ENCODE measurements at regions not wholly inside any gene's neighbourhood (a gene's known extent, or its start where the extent isn't known, plus 50 kb on each side); places are given as distances from the start of the nearest gene placed in this dataset.

DNA sequence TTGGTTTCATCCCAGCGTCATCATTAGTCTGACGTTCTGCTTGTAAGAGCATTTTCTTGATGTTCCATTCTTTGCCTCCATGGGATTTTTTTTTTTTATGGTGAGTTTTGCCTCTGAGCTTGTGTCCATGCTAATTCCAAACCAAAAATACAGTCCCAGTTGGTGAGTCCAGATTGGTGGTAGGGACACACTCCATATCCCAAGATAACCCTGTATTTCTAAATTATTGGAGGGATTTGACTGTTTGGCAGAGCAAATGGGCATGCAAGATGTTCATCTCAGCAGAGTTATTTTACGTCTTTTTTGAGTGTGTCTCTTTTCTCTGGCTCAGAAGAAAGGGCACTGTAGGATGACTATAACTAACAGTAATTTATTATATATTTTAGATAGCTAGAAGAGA, 526.8 kb upstream of the CFAP20DC start:
- TF ChIP-seq EP300 (IDR thresholded peaks at IDR 0.05), result no peak
- no peak for TF ChIP-seq CTCF (IDR thresholded peaks at IDR 0.05)
